ENCODE measurements at regions not wholly inside any gene's neighbourhood (a gene's known extent, or its start where the extent isn't known, plus 50 kb on each side); places are given as distances from the start of the nearest gene placed in this dataset.
A peak's percentile ranks its signal among the peaks of the same experiment; 100 is the strongest.

- ChIA-PET POLR2A (interaction anchor here (2.4 kb wide), 1 partner anchor 9 kb away, joined by 7 read pairs; no protein-coding TSS in a partner anchor), RAD21 (ENCODE audit: low non-redundant PET in 1 of 2, low total read pairs in 2 of 2, uncharacterized antibody in 2 of 2, unreplicated experiment in 2 of 2) (interaction anchor here in 1 of 2 experiments (1.3 kb wide), 1 partner anchor 151 kb away, joined by 3 read pairs; no protein-coding TSS in a partner anchor), CTCF (interaction anchor here (1.2 kb wide), 1 partner anchor 150 kb away, joined by 5 read pairs; no protein-coding TSS in a partner anchor)
- intact Hi-C loops (cut with micrococcal nuclease) = no loop called here
- Histone ChIP-seq H3K4me2 (ENCODE audit: low read length) (peak overlapping the region; percentile 64), H3K4me1 (ENCODE audit: control insufficient read depth in 1 of 2, insufficient read depth in 2 of 2, low read length in 2 of 2) (peaks cover 9 to 15% of the 10 kb centered on the region in 2 experiments), H3K79me2 (ENCODE audit: insufficient read depth, low read length) (no peaks in the 10 kb centered on the region), H3K9me3 (ENCODE audit: control insufficient read depth in 1 of 2, insufficient read depth in 1 of 2, low read depth in 1 of 2, low read length in 2 of 2) (no peaks in the 10 kb centered on the region), H4K20me1 (ENCODE audit: insufficient read depth) (no peaks in the 10 kb centered on the region), H3K27ac (ENCODE audit: low read depth, low read length) (no peak overlapping the region), H3K36me3 (ENCODE audit: control insufficient read depth in 1 of 2, insufficient read depth in 2 of 2, low read length in 2 of 2) (no peaks in the 10 kb centered on the region), H3K9ac (ENCODE audit: low read length) (no peak overlapping the region), H3K4me3 (replicated peaks in 1 of 2; ENCODE audit: low read depth in 1 of 2, low read length in 2 of 2) (no peak overlapping the region), H3K27me3 (ENCODE audit: insufficient read depth, low read length) (no peaks in the 10 kb centered on the region; the same call in 1 of the 2 replicates), H3K9me2 (ENCODE audit: insufficient read depth) (no peaks in the 10 kb centered on the region), H2AFZ (ENCODE audit: low read depth, low read length, poor library complexity, severe bottlenecking) (no peak overlapping the region)
- no TSS peak for BruUV-seq (replicated peaks)
- no peak for TF ChIP-seq MAX (IDR thresholded peaks at IDR 0.05)
- TF ChIP-seq SIN3A (IDR thresholded peaks at IDR 0.05; ENCODE audit: low read depth) = peak; percentile 37; the same call in 1 of the 2 replicates
- no peak for DNase-seq (ENCODE audit: low read depth, low spot score)
- 0 out of 2 replicates have a peak, but pooled peaks have one; percentile 10 for ATAC-seq
Observed at GRCh38 chr15:79178594-79178993, 88.0 kb upstream of the RASGRF1 start.

- Histone ChIP-seq H3K4me1 (ENCODE audit: control insufficient read depth in 1 of 2, insufficient read depth in 2 of 2, low read length in 2 of 2) (peaks cover 15 to 26% of the 10 kb centered on the region in 2 experiments), H4K20me1 (ENCODE audit: insufficient read depth) (no peaks in the 10 kb centered on the region), H3K4me3 (replicated peaks in 1 of 2; ENCODE audit: low read depth in 1 of 2, low read length in 2 of 2) (no peak overlapping the region), H3K27me3 (ENCODE audit: insufficient read depth, low read length) (no peaks in the 10 kb centered on the region; the same call in 1 of the 2 replicates), H3K4me2 (ENCODE audit: low read length) (no peak overlapping the region), H3K9me2 (ENCODE audit: insufficient read depth) (no peaks in the 10 kb centered on the region), H3K9me3 (ENCODE audit: control insufficient read depth in 1 of 2, insufficient read depth in 1 of 2, low read depth in 1 of 2, low read length in 2 of 2) (no peaks in the 10 kb centered on the region), H3K36me3 (ENCODE audit: control insufficient read depth in 1 of 2, insufficient read depth in 2 of 2, low read length in 2 of 2) (no peaks in the 10 kb centered on the region), H2AFZ (ENCODE audit: low read depth, low read length, poor library complexity, severe bottlenecking) (no peak overlapping the region), H3K79me2 (ENCODE audit: insufficient read depth, low read length) (no peaks in the 10 kb centered on the region), H3K27ac (ENCODE audit: low read depth, low read length) (no peak overlapping the region), H3K9ac (ENCODE audit: low read length) (no peak overlapping the region)
- DNase-seq (ENCODE audit: low read depth, low spot score) (no peak), ATAC-seq (no peak)
- ChIA-PET RAD21 (ENCODE audit: low non-redundant PET in 1 of 2, low total read pairs in 2 of 2, uncharacterized antibody in 2 of 2, unreplicated experiment in 2 of 2) (no interaction called here), CTCF (no interaction called here), POLR2A (no interaction called here)
- intact Hi-C loops (cut with micrococcal nuclease) = no loop called here
- no TSS peak for BruUV-seq (replicated peaks)
- TF ChIP-seq ATF3 (IDR thresholded peaks at IDR 0.05) (no peak), ZFX (IDR thresholded peaks at IDR 0.05) (no peak), RAD21 (IDR thresholded peaks at IDR 0.05; ENCODE audit: low read depth) (no peak), POLR2A (IDR thresholded peaks at IDR 0.05; ENCODE audit: borderline replicate concordance, extremely low read depth, insufficient read depth, insufficient read length) (no peak), SIN3A (IDR thresholded peaks at IDR 0.05; ENCODE audit: low read depth) (no peak), MAX (IDR thresholded peaks at IDR 0.05) (no peak), POLR2AphosphoS5 (IDR thresholded peaks at IDR 0.05; ENCODE audit: low read depth, low read length) (no peak)
Observed at GRCh38 chr15:79176151-79176550, 85.6 kb upstream of the RASGRF1 start.
